ENCODE measurements at regions not wholly inside any gene's neighbourhood (a gene's known extent, or its start where the extent isn't known, plus 50 kb on each side); places are given as distances from the start of the nearest gene placed in this dataset.
"Not testable (repeated sequence)": the region's sequence is repeated elsewhere in the genome, so short reads cannot be mapped to it uniquely, and the experiment has no call there.

GRCh38 chr2:239566995-239567568 lies 166.3 kb upstream of the HDAC4 start:
- DNase-seq (ENCODE audit: extremely low read depth in 1 of 2, low read depth in 1 of 2) = no peak

GRCh38 chr2:239566162-239566994 lies 165.6 kb upstream of the HDAC4 start:
- DNase-seq (ENCODE audit: extremely low read depth in 1 of 2, low read depth in 1 of 2) = no peak

- no peak for DNase-seq (ENCODE audit: extremely low read depth in 1 of 2, low read depth in 1 of 2)
These were observed 163.8 kb upstream of the HDAC4 start for GRCh38 chr2:239564587-239564986.

- DNase-seq (ENCODE audit: extremely low read depth in 1 of 2, low read depth in 1 of 2) = no peak
These were observed 162.7 kb upstream of the HDAC4 start for GRCh38 chr2:239563561-239563960.

GRCh38 chr2:239561446-239562001 lies 160.7 kb upstream of the HDAC4 start:
- DNase-seq (ENCODE audit: extremely low read depth in 1 of 2, low read depth in 1 of 2) = no peak

- no peak for DNase-seq (ENCODE audit: extremely low read depth in 1 of 2, low read depth in 1 of 2)
These were observed 158.8 kb upstream of the HDAC4 start for GRCh38 chr2:239559417-239560261.

- no peak for DNase-seq (ENCODE audit: extremely low read depth in 1 of 2, low read depth in 1 of 2)
These were observed 157.8 kb upstream of the HDAC4 start for GRCh38 chr2:239558661-239559060.

GRCh38 chr2:239557516-239557915 lies 156.7 kb upstream of the HDAC4 start:
- DNase-seq (ENCODE audit: extremely low read depth in 1 of 2, low read depth in 1 of 2) = no peak

- no peak for DNase-seq (ENCODE audit: extremely low read depth in 1 of 2, low read depth in 1 of 2)
These were observed 154.7 kb upstream of the HDAC4 start for GRCh38 chr2:239555571-239555905.

- no peak for DNase-seq (ENCODE audit: extremely low read depth in 1 of 2, low read depth in 1 of 2)
These were observed 154.1 kb upstream of the HDAC4 start for GRCh38 chr2:239554766-239555570.

GRCh38 chr2:239553376-239554000 lies 152.7 kb upstream of the HDAC4 start:
- DNase-seq (ENCODE audit: extremely low read depth in 1 of 2, low read depth in 1 of 2) = no peak

GRCh38 chr2:239552213-239552926 lies 151.6 kb upstream of the HDAC4 start:
- no peak for DNase-seq (ENCODE audit: extremely low read depth in 1 of 2, low read depth in 1 of 2)

- no peak for DNase-seq (ENCODE audit: extremely low read depth in 1 of 2, low read depth in 1 of 2)
These were observed 150.4 kb upstream of the HDAC4 start for GRCh38 chr2:239551206-239551605.

GRCh38 chr2:239550357-239550756 lies 149.5 kb upstream of the HDAC4 start:
- DNase-seq (ENCODE audit: extremely low read depth in 1 of 2, low read depth in 1 of 2) = no peak

GRCh38 chr2:239549711-239550255 lies 149.0 kb upstream of the HDAC4 start:
- DNase-seq (ENCODE audit: extremely low read depth in 1 of 2, low read depth in 1 of 2) = no peak

- no peak for DNase-seq (ENCODE audit: extremely low read depth in 1 of 2, low read depth in 1 of 2)
These were observed 148.3 kb upstream of the HDAC4 start for GRCh38 chr2:239548965-239549595.

- peak in 1 of 2 donors; percentile 10 for DNase-seq (ENCODE audit: extremely low read depth in 1 of 2, low read depth in 1 of 2)
These were observed 147.6 kb upstream of the HDAC4 start for GRCh38 chr2:239548451-239548871.

- not testable (repeated sequence) for DNase-seq (ENCODE audit: extremely low read depth in 1 of 2, low read depth in 1 of 2)
These were observed 146.3 kb upstream of the HDAC4 start for GRCh38 chr2:239547140-239547539.

- DNase-seq (ENCODE audit: extremely low read depth in 1 of 2, low read depth in 1 of 2) = no peak
These were observed 145.7 kb upstream of the HDAC4 start for GRCh38 chr2:239546541-239546940.

All from activated CD8-positive, alpha-beta memory T cell treated with anti-CD3 and anti-CD28 coated beads for 1 hour (primary cell).